T-cell (primary cell): ENCODE measurements at regions not wholly inside any gene's neighbourhood (a gene's known extent, or its start where the extent isn't known, plus 50 kb on each side); places are given as distances from the start of the nearest gene placed in this dataset.
A peak's percentile ranks its signal among the peaks of the same experiment; 100 is the strongest.

ENCODE experiments used
- ATAC-seq, 4 experiments: fragments of 200-7000 bp in 3 of 4; fragments of 150-1000 bp in 1 of 4; cut with Tn5 transposase; replicated peaks in 1 of 4; 1 replicate in 3 of 4; 2 replicates in 1 of 4; pipeline ENCODE4 v1.10.0; 2021; ENCODE audit warnings: moderate library complexity in 3 of 4, mild to moderate bottlenecking in 2 of 4, moderate number of reproducible peaks in 1 of 4
- CTCF ChIA-PET, 2 donors: fragments of 300-600 bp; sonication (Branson Sonifier 250); formaldehyde crosslinking; loops; one replicate each; lab custom pipeline; 2022; ENCODE audit warnings: antibody characterized with exemption in 2 of 2; lab: Charles Lee
- POLR2A ChIA-PET, 2 donors: fragments of 300-600 bp; sonication (Branson Sonifier 250); formaldehyde crosslinking; loops; one replicate each; lab custom pipeline; 2022; ENCODE audit warnings: antibody characterized with exemption in 2 of 2; lab: Charles Lee
- DNase-seq, 35 experiments: peaks; one replicate each; pipeline versions ENCODE4 v3.0.0 to v3.0.0-alpha.2; 2013 to 2023
- H3K27ac ChIP-seq: one replicate; pipeline ENCODE4 v1.5.1; 2013; ENCODE audit warnings: low read length
- H3K27me3 ChIP-seq, 2 experiments: replicated peaks in 1 of 2; 1 replicate in 1 of 2; 2 replicates in 1 of 2; pipeline versions ENCODE4 v1.6.1 to v1.7.0; 2013; ENCODE audit warnings: low read length in 1 of 2, mixed read lengths in 1 of 2; ENCODE audit not compliant: control insufficient read depth in 2 of 2, insufficient read depth in 2 of 2; ENCODE audit errors: extremely low read depth in 1 of 2
- H3K36me3 ChIP-seq, 2 donors: 1 replicate in 1 of 2; 2 replicates in 1 of 2; pipeline versions ENCODE4 v1.6.1 to v1.7.0; 2013; ENCODE audit warnings: low read length in 1 of 2; ENCODE audit not compliant: control insufficient read depth in 2 of 2, insufficient read depth in 1 of 2; ENCODE audit errors: extremely low read depth in 1 of 2
- H3K4me1 ChIP-seq, 2 experiments: 1 replicate in 1 of 2; 2 replicates in 1 of 2; pipeline versions ENCODE4 v1.6.1 to v1.7.0; 2013; ENCODE audit warnings: low read length in 2 of 2, mixed read lengths in 1 of 2; ENCODE audit not compliant: insufficient read depth in 2 of 2, control insufficient read depth in 1 of 2; ENCODE audit errors: extremely low read depth in 1 of 2
- H3K4me3 ChIP-seq, 2 donors: 1 replicate in 1 of 2; 2 replicates in 1 of 2; pipeline versions ENCODE4 v1.5.1 to v1.7.0; 2013; ENCODE audit warnings: mild to moderate bottlenecking in 2 of 2, low read length in 1 of 2, moderate library complexity in 1 of 2; ENCODE audit not compliant: control insufficient read depth in 1 of 2; ENCODE audit errors: extremely low read depth in 1 of 2
- H3K9me3 ChIP-seq: 2 replicates; pipeline ENCODE4 v1.7.0; 2013
- H3K27ac Mint-ChIP-seq, 2 donors: one replicate each; pipeline ENCODE4 v1.8.0; 2020 to 2021; ENCODE audit warnings: mild to moderate bottlenecking in 2 of 2, mixed read lengths in 2 of 2
- H3K27me3 Mint-ChIP-seq, 2 donors: one replicate each; pipeline ENCODE4 v1.8.0; 2021 to 2022; ENCODE audit warnings: mixed read lengths in 2 of 2
- H3K36me3 Mint-ChIP-seq: one replicate; pipeline ENCODE4 v1.8.0; 2021; ENCODE audit warnings: mixed read lengths
- H3K4me1 Mint-ChIP-seq, 3 donors: one replicate each; pipeline ENCODE4 v1.8.0; 2020 to 2022; ENCODE audit warnings: mixed read lengths in 3 of 3, mild to moderate bottlenecking in 1 of 3
- H3K4me3 Mint-ChIP-seq, 3 donors: one replicate each; pipeline ENCODE4 v1.8.0; 2020 to 2022; ENCODE audit warnings: mild to moderate bottlenecking in 3 of 3, mixed read lengths in 3 of 3, moderate library complexity in 3 of 3
- H3K9me3 Mint-ChIP-seq, 3 donors: one replicate each; pipeline ENCODE4 v1.8.0; 2020 to 2022; ENCODE audit warnings: mixed read lengths in 3 of 3
- WGBS: methylation state at CpG from one replicate; pipeline ENCODE4 v1.1.5; 2013; ENCODE audit warnings: missing lambda C conversion rate; ENCODE audit not compliant: insufficient coverage; 5-methylcytosine and 5-hydroxymethylcytosine counted together

DNA sequence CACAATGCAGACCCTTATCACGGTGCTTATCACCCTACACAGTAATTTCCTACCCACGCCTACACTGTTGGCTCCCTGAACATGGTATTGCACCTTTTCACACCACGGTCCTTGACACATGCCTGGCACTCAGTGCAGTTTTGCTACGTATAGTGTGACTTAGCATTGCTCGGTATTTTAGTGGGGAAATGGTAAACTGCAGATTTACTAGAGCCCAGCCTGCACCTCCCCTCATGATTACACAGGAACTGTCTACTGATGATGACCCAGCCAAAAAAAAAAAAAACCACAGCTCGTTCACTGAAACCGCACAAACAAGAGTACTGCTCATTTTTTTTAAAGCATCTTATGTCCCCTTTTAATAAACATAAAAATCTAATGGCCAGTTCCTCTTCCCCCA is 124.2 kb upstream of the ZNF746 start:
- peak overlapping the region; percentile 15 for H3K27ac ChIP-seq
- WGBS, result 0% methylated on average over 2 of the region's 7 CpGs

DNA sequence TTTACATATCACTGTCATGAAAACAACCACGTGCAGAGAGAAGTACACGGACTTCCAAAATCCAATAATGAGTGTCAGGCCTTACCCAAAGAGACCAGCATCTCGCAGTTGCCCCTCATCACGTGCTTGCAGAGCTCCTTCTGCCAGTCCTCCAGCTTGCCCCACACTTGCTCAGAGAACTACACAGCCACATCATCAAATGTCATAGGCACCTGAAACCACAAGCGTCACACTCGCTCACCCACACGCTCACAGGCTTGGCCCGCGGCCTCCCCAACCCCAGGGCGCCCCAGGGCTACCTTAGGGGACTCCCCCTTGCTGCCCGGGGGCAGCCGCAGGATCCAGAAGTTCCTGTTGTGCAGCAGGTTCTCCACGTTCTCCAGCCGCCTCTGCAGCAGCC is 123.4 kb upstream of the ZNF746 start:
- Histone ChIP-seq H3K27me3 (no peaks in the 10 kb centered on the region), H3K27ac (peak overlapping the region; percentile 15), H3K4me3 (no peak overlapping the region), H3K4me1 (peaks cover 17 to 46% of the 10 kb centered on the region in 2 experiments), H3K36me3 (peaks cover 10 to 51% of the 10 kb centered on the region in 2 donors), H3K9me3 (no peaks in the 10 kb centered on the region)
- 26% methylated on average over 8 of the region's 14 CpGs for WGBS
- POLR2A ChIA-PET, result no interaction called here
- no peaks in the 10 kb centered on the region for H3K9me3 Mint-ChIP-seq
- peak overlapping the region in 1 of 2 donors; percentile 34 for H3K27ac Mint-ChIP-seq
- DNase-seq (peak in 30 of 35 experiments; percentile 10 to 69 (median 34)), ATAC-seq (no peak)
- peaks cover 47% of the 10 kb centered on the region for H3K36me3 Mint-ChIP-seq
- CTCF ChIA-PET, result no interaction called here
- peak overlapping the region in 1 of 3 donors; percentile 28 for H3K4me3 Mint-ChIP-seq
- no peaks in the 10 kb centered on the region for H3K27me3 Mint-ChIP-seq
- peaks cover 50 to 59% (median 56%) of the 10 kb centered on the region in 3 donors for H3K4me1 Mint-ChIP-seq

More for the DNA sequence above, 124.2 kb upstream of the ZNF746 start:
- POLR2A ChIA-PET, result interaction anchor here in 1 of 2 donors (0.8 kb wide), 1 partner anchor 496 kb away, joined by 8 read pairs; the partner anchor contains the start of gene ZNF425
- Histone ChIP-seq H3K27me3 (no peaks in the 10 kb centered on the region), H3K4me3 (no peak overlapping the region), H3K4me1 (peaks cover 17 to 46% of the 10 kb centered on the region in 2 experiments), H3K9me3 (no peaks in the 10 kb centered on the region), H3K36me3 (peaks cover 10 to 43% of the 10 kb centered on the region in 2 donors)
- H3K36me3 Mint-ChIP-seq, result peaks cover 39% of the 10 kb centered on the region
- peak overlapping the region; percentile 89 to 94 (median 94) for H3K4me3 Mint-ChIP-seq
- H3K27ac Mint-ChIP-seq, result peak overlapping the region; percentile 23 to 35
- peak in 20 of 35 experiments; percentile 8 to 67 (median 24) for DNase-seq
- no peaks in the 10 kb centered on the region for H3K9me3 Mint-ChIP-seq
- CTCF ChIA-PET, result interaction anchor here (0.5 to 1.2 kb wide), 4 partner anchors 12 to 1717 kb away, joined by 3 to 4 read pairs (median 3); no protein-coding TSS in a partner anchor
- no peak for ATAC-seq
- H3K4me1 Mint-ChIP-seq, result peaks cover 47 to 52% (median 48%) of the 10 kb centered on the region in 3 donors
- H3K27me3 Mint-ChIP-seq, result peaks cover 2% of the 10 kb centered on the region in 2 donors

DNA sequence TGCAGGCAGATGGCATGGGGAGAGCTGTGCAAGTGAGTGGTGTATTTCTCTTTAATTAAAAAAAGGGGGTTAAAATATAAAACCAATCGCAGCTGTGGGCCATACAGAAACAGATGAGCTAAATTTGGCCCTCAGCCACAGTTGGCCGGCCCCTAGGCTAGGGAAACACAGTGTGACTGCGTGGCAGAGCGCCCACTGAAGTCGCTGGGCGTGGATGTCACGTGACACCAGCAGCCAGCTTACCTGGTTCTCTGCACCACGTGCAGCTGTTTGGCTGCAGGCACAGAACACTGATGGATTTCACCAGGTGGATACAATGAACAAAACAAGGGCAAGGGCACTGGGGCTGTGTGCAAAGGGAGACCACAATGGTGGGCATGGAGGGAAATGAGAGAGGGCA is 119.3 kb upstream of the ZNF746 start:
- H3K4me3 ChIP-seq, result no peak overlapping the region
- H3K4me1 Mint-ChIP-seq, result peaks cover 27 to 35% (median 34%) of the 10 kb centered on the region in 3 donors
- no peak overlapping the region for H3K27ac Mint-ChIP-seq
- ATAC-seq (no peak), DNase-seq (no peak)
- ChIA-PET CTCF (no interaction called here), POLR2A (no interaction called here)
- H3K4me3 Mint-ChIP-seq, result no peak overlapping the region
- H3K36me3 ChIP-seq, result peaks cover 5 to 86% of the 10 kb centered on the region in 2 donors
- H3K4me1 ChIP-seq, result peaks cover 0 to 17% of the 10 kb centered on the region in 2 experiments
- H3K27me3 ChIP-seq, result no peaks in the 10 kb centered on the region
- no peaks in the 10 kb centered on the region for H3K9me3 ChIP-seq
- H3K9me3 Mint-ChIP-seq, result no peaks in the 10 kb centered on the region
- H3K27me3 Mint-ChIP-seq, result no peaks in the 10 kb centered on the region
- no peak overlapping the region for H3K27ac ChIP-seq
- peaks cover 81% of the 10 kb centered on the region for H3K36me3 Mint-ChIP-seq
- WGBS, result 93% methylated on average over 8 of the region's 8 CpGs

- no peaks in the 10 kb centered on the region for H3K9me3 Mint-ChIP-seq
These were observed 118.2 kb upstream of the ZNF746 start for GRCh38 chr7:149615690-149616270.

DNA sequence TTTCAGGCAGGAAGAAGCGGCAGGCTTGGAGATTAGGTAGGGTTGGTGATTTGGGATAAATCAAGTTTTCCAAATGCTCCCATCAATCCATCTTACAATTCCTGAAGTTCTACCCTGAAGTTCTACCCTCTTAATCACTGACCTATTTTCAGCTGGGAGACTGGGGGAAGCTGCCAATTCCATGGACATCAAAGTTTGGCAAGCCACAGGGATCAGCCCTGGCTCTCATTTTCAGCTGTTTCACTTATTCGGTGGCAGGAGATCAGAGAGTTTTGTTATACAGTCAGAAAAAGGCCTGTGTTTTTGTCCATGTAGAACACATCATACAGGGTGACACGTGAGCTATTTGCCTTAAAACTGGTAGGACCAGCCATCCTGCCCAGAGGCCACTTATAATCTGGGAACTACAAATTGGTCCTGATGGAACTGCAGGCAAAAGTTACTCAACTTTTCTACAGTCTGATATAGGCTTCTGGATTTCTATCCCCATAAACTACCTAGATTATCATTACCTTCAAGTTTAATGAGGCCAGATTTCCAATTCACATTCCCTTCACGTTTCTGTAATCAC is 112.9 kb upstream of the ZNF746 start:
- Mint-ChIP-seq H3K27me3 (no peaks in the 10 kb centered on the region), H3K27ac (no peak overlapping the region), H3K9me3 (no peaks in the 10 kb centered on the region), H3K4me1 (peaks cover 2 to 12% (median 2%) of the 10 kb centered on the region in 3 donors), H3K4me3 (no peak overlapping the region), H3K36me3 (peaks cover 75% of the 10 kb centered on the region)
- ChIA-PET POLR2A (no interaction called here), CTCF (no interaction called here)
- no peaks in the 10 kb centered on the region for H3K27me3 ChIP-seq
- DNase-seq (no peak), ATAC-seq (no peak)
- 96% methylated on average over 3 of the region's 4 CpGs for WGBS
- H3K4me3 ChIP-seq, result no peak overlapping the region
- H3K36me3 ChIP-seq, result peaks cover 4 to 73% of the 10 kb centered on the region in 2 donors
- no peak overlapping the region for H3K27ac ChIP-seq
- no peaks in the 10 kb centered on the region for H3K9me3 ChIP-seq
- no peaks in the 10 kb centered on the region for H3K4me1 ChIP-seq

More at GRCh38 chr7:149615690-149616270, 118.2 kb upstream of the ZNF746 start:
- H3K27me3 ChIP-seq, result no peaks in the 10 kb centered on the region
- H3K4me3 Mint-ChIP-seq, result no peak overlapping the region
- DNase-seq (no peak), ATAC-seq (no peak)
- ChIA-PET POLR2A (no interaction called here), CTCF (no interaction called here)
- H3K4me3 ChIP-seq, result no peak overlapping the region
- no peak overlapping the region for H3K27ac Mint-ChIP-seq
- peaks cover 0 to 6% of the 10 kb centered on the region in 2 experiments for H3K4me1 ChIP-seq
- 95% methylated on average over 13 of the region's 13 CpGs for WGBS
- H3K27ac ChIP-seq, result no peak overlapping the region
- no peaks in the 10 kb centered on the region for H3K9me3 ChIP-seq
- peaks cover 78% of the 10 kb centered on the region for H3K36me3 Mint-ChIP-seq
- H3K36me3 ChIP-seq, result peaks cover 5 to 93% of the 10 kb centered on the region in 2 donors
- H3K4me1 Mint-ChIP-seq, result peaks cover 17 to 25% (median 23%) of the 10 kb centered on the region in 3 donors
- H3K27me3 Mint-ChIP-seq, result no peaks in the 10 kb centered on the region

DNA sequence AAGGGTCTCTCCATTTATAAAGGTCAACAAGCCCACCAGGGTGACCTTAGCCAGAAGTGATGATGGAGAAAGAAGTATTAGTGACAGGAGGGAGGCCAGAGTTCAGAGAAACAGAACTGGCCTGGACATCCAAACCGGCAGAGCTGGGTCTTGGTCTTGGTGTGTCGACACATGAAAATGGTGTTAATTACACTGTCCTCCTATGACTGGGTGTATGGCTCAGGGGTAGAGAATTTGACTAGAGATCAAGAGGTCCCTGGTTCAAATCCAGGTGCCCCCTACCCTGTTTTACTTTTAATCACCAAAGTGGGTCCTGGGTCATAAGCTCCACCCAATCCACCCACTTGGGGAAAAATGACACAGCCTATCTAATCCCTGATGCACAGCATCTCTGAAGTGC is 110.6 kb upstream of the ZNF746 start:
- Histone ChIP-seq H3K4me3 (no peak overlapping the region), H3K9me3 (no peaks in the 10 kb centered on the region), H3K4me1 (no peaks in the 10 kb centered on the region), H3K36me3 (peaks cover 10 to 64% of the 10 kb centered on the region in 2 donors), H3K27me3 (no peaks in the 10 kb centered on the region), H3K27ac (no peak overlapping the region)
- no CpG with 5 or more reads among the region's 2 CpGs for WGBS
- DNase-seq (no peak), ATAC-seq (no peak)
- Mint-ChIP-seq H3K36me3 (peaks cover 58% of the 10 kb centered on the region), H3K27ac (no peak overlapping the region), H3K27me3 (no peaks in the 10 kb centered on the region), H3K4me3 (no peak overlapping the region), H3K9me3 (no peaks in the 10 kb centered on the region), H3K4me1 (peaks cover 0 to 8% (median 2%) of the 10 kb centered on the region in 3 donors)
- POLR2A ChIA-PET, result no interaction called here
- CTCF ChIA-PET, result no interaction called here
